SU-DHL-6 (cell line): ENCODE measurements at regions not wholly inside any gene's neighbourhood (a gene's known extent, or its start where the extent isn't known, plus 50 kb on each side); places are given as distances from the start of the nearest gene placed in this dataset.

ENCODE experiments used
- EZH2phosphoT487 ChIP-seq: fragments of 200-600 bp; sonication (generic), shearing (Covaris generic); conservative IDR thresholded peaks from 2 replicates; pipeline ENCODE4 v1.6.1; 2018; ENCODE audit warnings: mild to moderate bottlenecking, antibody characterized with exemption, low read length, moderate library complexity, mixed read lengths
- TF ChIP-seq, protein P1 (sequence below): fragments of 200-600 bp; sonication (generic); IDR thresholded peaks from one replicate; pipeline ENCODE4 v1.5.1; 2017; ENCODE audit warnings: antibody characterized with exemption, mild to moderate bottlenecking, low read length, moderate library complexity; ENCODE audit not compliant: insufficient read depth, poor library complexity, severe bottlenecking

DNA sequence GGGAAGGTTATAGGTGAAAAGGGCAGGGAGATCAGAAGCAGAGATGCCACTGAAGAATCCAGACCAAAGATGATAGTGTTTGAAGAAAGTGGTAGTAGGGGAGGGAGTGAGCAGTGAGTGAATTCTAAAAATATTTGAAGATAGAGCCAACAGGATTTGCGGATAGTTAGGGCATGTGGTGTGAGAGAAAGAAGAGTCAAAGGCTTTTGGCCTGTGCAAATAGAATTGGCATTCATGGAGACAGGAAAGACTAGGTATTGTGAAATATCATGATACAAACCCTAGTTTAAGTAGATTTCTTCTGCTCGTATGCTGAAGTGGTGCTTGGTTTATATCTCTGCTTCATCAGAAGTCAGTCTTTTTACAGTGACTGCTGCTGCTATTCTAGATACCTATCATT, 224.2 kb upstream of the CFAP20DC start:
- TF ChIP-seq, protein P1, sequence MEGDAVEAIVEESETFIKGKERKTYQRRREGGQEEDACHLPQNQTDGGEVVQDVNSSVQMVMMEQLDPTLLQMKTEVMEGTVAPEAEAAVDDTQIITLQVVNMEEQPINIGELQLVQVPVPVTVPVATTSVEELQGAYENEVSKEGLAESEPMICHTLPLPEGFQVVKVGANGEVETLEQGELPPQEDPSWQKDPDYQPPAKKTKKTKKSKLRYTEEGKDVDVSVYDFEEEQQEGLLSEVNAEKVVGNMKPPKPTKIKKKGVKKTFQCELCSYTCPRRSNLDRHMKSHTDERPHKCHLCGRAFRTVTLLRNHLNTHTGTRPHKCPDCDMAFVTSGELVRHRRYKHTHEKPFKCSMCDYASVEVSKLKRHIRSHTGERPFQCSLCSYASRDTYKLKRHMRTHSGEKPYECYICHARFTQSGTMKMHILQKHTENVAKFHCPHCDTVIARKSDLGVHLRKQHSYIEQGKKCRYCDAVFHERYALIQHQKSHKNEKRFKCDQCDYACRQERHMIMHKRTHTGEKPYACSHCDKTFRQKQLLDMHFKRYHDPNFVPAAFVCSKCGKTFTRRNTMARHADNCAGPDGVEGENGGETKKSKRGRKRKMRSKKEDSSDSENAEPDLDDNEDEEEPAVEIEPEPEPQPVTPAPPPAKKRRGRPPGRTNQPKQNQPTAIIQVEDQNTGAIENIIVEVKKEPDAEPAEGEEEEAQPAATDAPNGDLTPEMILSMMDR = no peak
- TF ChIP-seq EZH2phosphoT487 = no peak
